K562 (cell line): ENCODE measurements at regions not wholly inside any gene's neighbourhood (a gene's known extent, or its start where the extent isn't known, plus 50 kb on each side); places are given as distances from the start of the nearest gene placed in this dataset.

ENCODE experiments used
- ARID3A ChIP-seq: IDR thresholded peaks from 2 replicates; pipeline ENCODE4 v1.6.1; 2012; ENCODE audit warnings: low read depth, low read length, improper control_type of control experiment, borderline replicate concordance
- ATF3 ChIP-seq, 2 experiments: fragments of 450-650 bp in 1 of 2; sonication (generic) in 1 of 2; formaldehyde crosslinking in 1 of 2; IDR thresholded peaks in 1 of 2; conservative IDR thresholded peaks in 1 of 2; 2 replicates each; pipeline versions ENCODE4 v1.6.1 to v1.8.1; 2016 to 2023; ENCODE audit warnings: mild to moderate bottlenecking in 2 of 2, moderate library complexity in 2 of 2, inconsistent platforms in 1 of 2, missing genetic modification reagents in 1 of 2
- BCL6 ChIP-seq: fragments of 250-450 bp; sonication (Bioruptor Pico); IDR thresholded peaks from 2 replicates; pipeline ENCODE4 v1.4.0; 2020
- ELF1 ChIP-seq: fragments of 200-800 bp; sonication (Bioruptor generic); IDR thresholded peaks from 2 replicates; pipeline ENCODE4 v1.6.1; 2016; ENCODE audit warnings: missing genetic modification characterization, missing compliant biosample characterization
- FOXM1 ChIP-seq, 2 experiments: fragments of 450-650 bp in 1 of 2; sonication (generic) in 1 of 2; formaldehyde crosslinking in 1 of 2; IDR thresholded peaks; 2 replicates each; pipeline versions ENCODE4 v1.6.1 to v1.9.0; 2017 to 2022; ENCODE audit warnings: low read depth in 2 of 2, mild to moderate bottlenecking in 2 of 2, missing genetic modification reagents in 1 of 2, moderate library complexity in 1 of 2
- GABPB1 ChIP-seq: sonication (generic); formaldehyde crosslinking; IDR thresholded peaks from 2 replicates; pipeline ENCODE4 v1.8.0; 2022; ENCODE audit warnings: mild to moderate bottlenecking, missing genetic modification reagents
- GATA2 ChIP-seq: sonication (generic); formaldehyde crosslinking; IDR thresholded peaks from 2 replicates; pipeline ENCODE4 v1.4.0; 2020; ENCODE audit warnings: mild to moderate bottlenecking, missing genetic modification reagents
- HCFC1 ChIP-seq: IDR thresholded peaks from 2 replicates; pipeline ENCODE4 v1.6.1; 2012; ENCODE audit warnings: low read depth, low read length, improper control_type of control experiment
- KHSRP ChIP-seq: fragments of 450-650 bp; IDR thresholded peaks from 2 replicates; pipeline ENCODE4 v1.6.1; 2017
- MEF2D ChIP-seq: conservative IDR thresholded peaks from 2 replicates; pipeline ENCODE4 v1.6.1; 2016; ENCODE audit warnings: low read depth, missing genetic modification characterization, missing compliant biosample characterization
- MXI1 ChIP-seq: IDR thresholded peaks from 2 replicates; pipeline ENCODE4 v1.6.1; 2011; ENCODE audit warnings: low read depth, mild to moderate bottlenecking, improper control_type of control experiment, low read length
- PHF8 ChIP-seq: fragments of 200-600 bp; sonication (generic); IDR thresholded peaks from 2 replicates; pipeline ENCODE4 v1.6.1; 2012; ENCODE audit warnings: mixed run types, mild to moderate bottlenecking, inconsistent platforms, low read length, moderate library complexity, borderline replicate concordance
- PTBP1 ChIP-seq: fragments of 200-400 bp; formaldehyde crosslinking; IDR thresholded peaks from 2 replicates; pipeline ENCODE4 v1.6.1; 2017; ENCODE audit warnings: low read depth, low read length
- SIN3A ChIP-seq, 2 experiments: fragments of 150-350 bp in 1 of 2; IDR thresholded peaks; 2 replicates each; pipeline ENCODE4 v1.6.1; 2011 to 2016; ENCODE audit warnings: borderline replicate concordance in 2 of 2, low read depth in 2 of 2, low read length in 2 of 2, mild to moderate bottlenecking in 2 of 2, moderate library complexity in 2 of 2; ENCODE audit not compliant: control insufficient read depth in 1 of 2
- SRSF9 ChIP-seq: fragments of 200-400 bp; formaldehyde crosslinking; IDR thresholded peaks from 2 replicates; pipeline ENCODE4 v1.6.1; 2017; ENCODE audit warnings: low read depth, low read length, borderline replicate concordance
- STAT5A ChIP-seq: IDR thresholded peaks from 2 replicates; pipeline ENCODE4 v1.6.1; 2012; ENCODE audit warnings: low read length, inconsistent platforms, borderline replicate concordance
- THRA ChIP-seq: fragments of 450-650 bp; IDR thresholded peaks from 2 replicates; pipeline ENCODE4 v1.6.1; 2017; ENCODE audit warnings: mild to moderate bottlenecking, moderate library complexity
- ZBED1 ChIP-seq: IDR thresholded peaks from 2 replicates; pipeline ENCODE4 v1.6.1; 2014
- ZNF165 ChIP-seq: fragments of 250-450 bp; sonication (Bioruptor Pico); IDR thresholded peaks from 2 replicates; pipeline ENCODE4 v1.4.0; 2020; ENCODE audit warnings: borderline replicate concordance
- ZNF324 ChIP-seq: fragments of 250-450 bp; sonication (Bioruptor Pico); IDR thresholded peaks from 2 replicates; pipeline ENCODE4 v1.4.0; 2020; ENCODE audit warnings: mild to moderate bottlenecking
- ZNF584 ChIP-seq: fragments of 200-800 bp; sonication (Bioruptor generic); IDR thresholded peaks from 2 replicates; pipeline ENCODE4 v1.6.1; 2016; ENCODE audit warnings: low read depth, mild to moderate bottlenecking, missing genetic modification characterization, missing compliant biosample characterization
- ZNF655 ChIP-seq: fragments of 250-450 bp; sonication (Bioruptor Pico); IDR thresholded peaks from 2 replicates; pipeline ENCODE4 v1.5.0; 2021
- ZNF707 ChIP-seq: fragments of 250-450 bp; sonication (Bioruptor Pico); conservative IDR thresholded peaks from 2 replicates; pipeline ENCODE4 v1.8.0; 2022; ENCODE audit warnings: inconsistent platforms, mild to moderate bottlenecking, moderate library complexity
- ZNF780A ChIP-seq: fragments of 250-450 bp; sonication (Bioruptor Pico); IDR thresholded peaks from 2 replicates; pipeline ENCODE4 v1.5.0; 2021; ENCODE audit warnings: mild to moderate bottlenecking

DNA sequence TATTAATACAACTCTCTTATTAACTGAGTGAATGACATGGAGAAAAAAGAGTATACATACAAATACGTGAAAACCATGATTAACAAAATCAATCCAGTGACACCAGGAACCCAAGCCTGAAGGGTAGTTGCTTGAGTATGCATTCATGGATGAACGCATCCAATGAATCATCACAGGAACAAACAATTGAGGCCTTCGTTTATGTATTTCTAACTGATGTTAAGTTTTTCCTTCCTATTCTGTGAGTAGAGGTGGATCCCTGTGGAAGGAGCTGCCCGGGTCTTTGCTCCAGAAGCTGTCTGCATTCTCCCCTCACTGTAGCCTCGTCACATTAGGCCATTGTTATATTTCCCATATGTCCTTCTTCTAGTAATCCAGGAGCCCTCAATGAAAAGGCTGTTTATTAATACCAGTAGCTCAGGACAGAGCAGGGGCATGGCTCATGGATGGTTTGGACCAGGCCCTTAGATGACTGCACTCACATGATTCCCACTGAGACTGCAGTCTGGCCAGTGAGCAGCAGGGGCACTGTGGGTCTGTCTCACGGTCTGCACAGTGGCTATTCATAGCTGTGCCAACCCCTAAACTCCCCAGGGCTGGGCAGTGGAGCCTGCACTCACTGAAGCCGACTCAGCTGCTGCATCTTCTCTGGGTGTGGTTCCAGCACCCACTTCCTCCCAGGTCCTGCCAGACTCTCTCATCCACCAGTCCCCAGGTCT lies 128.1 kb upstream of the TOP3B start (continued):
- TF ChIP-seq ARID3A (no peak), GABPB1 (CRISPR knock-in tag) (no peak), MEF2D (tag) (no peak), ZNF655 (CRISPR knock-in tag) (no peak), ZNF165 (no peak; the same call in 1 of the 2 replicates), SIN3A (IDR thresholded peaks at IDR 0.05; ENCODE audit: borderline replicate concordance in 2 of 2, control insufficient read depth in 1 of 2, low read depth in 2 of 2, low read length in 2 of 2) (no peak), ZNF324 (CRISPR knock-in tag) (no peak), STAT5A (peak; percentile 40; the same call in 1 of the 2 replicates), BCL6 (no peak), ZNF584 (no peak), THRA (no peak), GATA2 (CRISPR knock-in tag) (no peak), ELF1 (no peak), KHSRP (no peak), MXI1 (no peak), HCFC1 (no peak), ATF3 (IDR thresholded peaks at IDR 0.05) (no peak), ATF3 (CRISPR knock-in tag; conservative IDR thresholded peaks at IDR 0.05) (peak; percentile 61), ZNF707 (CRISPR knock-in tag) (no peak), PHF8 (no peak), FOXM1 (IDR thresholded peaks at IDR 0.05; ENCODE audit: low read depth) (no peak), FOXM1 (CRISPR knock-in tag; IDR thresholded peaks at IDR 0.05; ENCODE audit: low read depth) (no peak; the same call in 1 of the 2 replicates), ZBED1 (no peak), PTBP1 (no peak), SRSF9 (no peak), ZNF780A (no peak)
